HG02610 (cell line): ENCODE measurements at regions not wholly inside any gene's neighbourhood (a gene's known extent, or its start where the extent isn't known, plus 50 kb on each side); places are given as distances from the start of the nearest gene placed in this dataset.

ENCODE experiments used
- ATAC-seq: cut with Tn5 transposase; IDR thresholded peaks from one replicate; pipeline ENCODE4 v1.9.1; 2021; ENCODE audit warnings: mild to moderate bottlenecking, moderate library complexity; ENCODE audit not compliant: unreplicated experiment

DNA sequence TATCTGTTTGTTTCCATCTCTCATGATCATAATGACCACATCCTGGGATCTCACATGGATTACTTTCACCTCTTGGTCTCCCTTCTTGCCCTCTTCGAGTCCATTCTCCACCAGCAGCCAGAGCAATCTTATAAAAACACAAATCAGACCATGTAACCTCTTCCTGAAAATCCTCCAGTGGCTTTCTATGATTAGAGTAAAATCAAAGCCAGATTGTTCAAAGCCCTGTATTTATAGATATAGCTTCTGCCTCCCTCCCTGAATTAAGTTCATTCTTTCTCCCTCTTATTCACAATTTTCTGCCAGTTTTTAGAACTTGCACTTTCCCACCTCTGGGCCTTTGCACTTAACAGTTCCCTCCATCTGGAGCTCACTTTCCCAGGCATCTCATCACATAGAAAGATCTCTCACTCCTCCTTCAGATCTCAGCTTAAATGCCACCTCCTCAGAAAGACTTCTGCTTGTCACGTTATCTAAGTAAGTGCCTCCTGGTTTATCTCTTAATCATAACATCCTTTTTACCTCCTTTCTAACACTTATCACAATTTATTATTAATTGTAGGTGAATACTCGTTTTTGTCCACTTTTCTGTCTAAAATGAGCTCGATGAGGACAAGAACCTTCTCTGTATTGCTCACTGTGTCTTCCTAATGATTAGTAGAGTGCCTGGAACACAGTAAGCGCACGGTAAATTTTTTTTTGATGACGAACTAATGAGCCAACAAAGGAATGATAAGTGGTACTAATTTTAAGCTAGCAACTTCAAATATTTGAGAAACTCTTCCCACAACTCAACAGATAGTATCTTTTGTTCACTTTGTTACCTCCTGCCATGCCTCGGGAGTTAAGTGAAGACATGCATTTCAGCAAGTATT lies 80.5 kb downstream of the CYB561 start:
- ATAC-seq = no peak

DNA sequence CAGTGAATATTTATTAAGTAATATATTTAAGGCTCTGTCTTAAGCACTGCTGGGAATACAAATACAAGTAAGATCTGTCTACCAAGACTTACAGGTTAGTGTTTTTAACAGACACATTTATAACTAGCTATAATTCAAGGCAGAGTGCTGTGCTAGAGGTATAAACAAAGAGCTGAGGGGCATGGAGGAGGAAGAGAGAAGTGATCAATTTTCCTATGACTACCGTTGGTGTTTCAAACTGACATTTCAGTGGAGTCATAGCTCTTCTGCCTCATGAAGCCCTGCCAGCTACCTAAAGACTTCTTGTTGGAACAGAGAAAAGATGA lies 79.9 kb downstream of the CYB561 start:
- no peak for ATAC-seq

DNA sequence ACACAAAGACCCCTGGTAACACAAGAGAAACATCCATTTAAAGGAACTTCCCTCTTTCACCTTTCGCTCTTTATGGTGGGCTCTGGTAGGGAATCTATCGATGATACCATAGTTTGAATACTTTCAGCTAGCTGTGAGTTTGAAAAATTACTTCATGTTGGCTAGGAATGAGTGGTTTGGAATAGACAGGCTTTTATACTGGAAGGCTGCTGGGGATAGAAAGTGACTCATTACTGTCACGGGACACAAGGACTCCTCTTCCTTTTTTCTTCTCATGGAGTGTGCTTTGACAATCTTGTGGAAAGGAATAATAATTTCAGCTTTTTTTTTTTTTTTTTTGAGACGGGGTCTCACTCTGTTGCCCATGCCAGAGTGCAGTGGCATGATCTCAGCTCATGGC lies 76.9 kb downstream of the CYB561 start:
- ATAC-seq = no peak

DNA sequence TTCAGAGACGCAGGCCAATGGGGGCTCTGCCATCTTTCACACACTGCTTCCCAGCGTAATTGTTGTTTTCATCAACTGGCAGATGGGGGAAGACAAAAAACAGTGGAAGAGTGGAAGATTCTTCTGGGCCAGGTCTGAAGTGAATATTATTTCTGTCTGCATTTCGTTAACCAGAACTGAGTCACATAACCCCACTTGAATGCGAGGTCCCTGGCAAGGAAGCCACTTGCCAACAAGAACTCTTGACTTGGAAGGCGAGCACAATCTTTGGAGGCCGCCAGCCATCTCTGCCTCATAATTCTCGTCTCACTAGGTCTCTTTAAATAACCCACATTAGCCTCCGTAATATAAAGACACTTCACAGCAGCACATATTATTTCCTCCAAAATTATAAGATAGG lies 75.4 kb downstream of the CYB561 start:
- no peak for ATAC-seq

DNA sequence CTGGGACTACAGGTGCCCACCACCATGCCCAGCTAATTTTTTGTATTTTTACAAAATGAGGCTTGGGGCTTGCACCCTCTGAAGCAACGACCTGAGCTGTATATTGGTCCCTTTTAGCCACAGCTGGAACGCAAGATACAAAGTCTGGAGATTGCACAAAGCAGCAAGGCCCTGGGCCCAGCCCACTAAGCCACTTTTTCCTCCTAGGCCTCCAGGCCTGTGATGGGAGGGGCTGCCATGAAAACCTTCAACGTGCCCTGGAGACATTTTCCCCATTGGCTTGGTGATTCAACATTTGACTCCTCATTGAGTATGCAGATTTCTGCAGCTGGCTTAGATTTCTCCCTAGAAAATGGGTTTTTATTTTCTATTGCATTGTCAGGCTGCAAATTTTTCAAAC lies 69.2 kb downstream of the CYB561 start:
- ATAC-seq = no peak

DNA sequence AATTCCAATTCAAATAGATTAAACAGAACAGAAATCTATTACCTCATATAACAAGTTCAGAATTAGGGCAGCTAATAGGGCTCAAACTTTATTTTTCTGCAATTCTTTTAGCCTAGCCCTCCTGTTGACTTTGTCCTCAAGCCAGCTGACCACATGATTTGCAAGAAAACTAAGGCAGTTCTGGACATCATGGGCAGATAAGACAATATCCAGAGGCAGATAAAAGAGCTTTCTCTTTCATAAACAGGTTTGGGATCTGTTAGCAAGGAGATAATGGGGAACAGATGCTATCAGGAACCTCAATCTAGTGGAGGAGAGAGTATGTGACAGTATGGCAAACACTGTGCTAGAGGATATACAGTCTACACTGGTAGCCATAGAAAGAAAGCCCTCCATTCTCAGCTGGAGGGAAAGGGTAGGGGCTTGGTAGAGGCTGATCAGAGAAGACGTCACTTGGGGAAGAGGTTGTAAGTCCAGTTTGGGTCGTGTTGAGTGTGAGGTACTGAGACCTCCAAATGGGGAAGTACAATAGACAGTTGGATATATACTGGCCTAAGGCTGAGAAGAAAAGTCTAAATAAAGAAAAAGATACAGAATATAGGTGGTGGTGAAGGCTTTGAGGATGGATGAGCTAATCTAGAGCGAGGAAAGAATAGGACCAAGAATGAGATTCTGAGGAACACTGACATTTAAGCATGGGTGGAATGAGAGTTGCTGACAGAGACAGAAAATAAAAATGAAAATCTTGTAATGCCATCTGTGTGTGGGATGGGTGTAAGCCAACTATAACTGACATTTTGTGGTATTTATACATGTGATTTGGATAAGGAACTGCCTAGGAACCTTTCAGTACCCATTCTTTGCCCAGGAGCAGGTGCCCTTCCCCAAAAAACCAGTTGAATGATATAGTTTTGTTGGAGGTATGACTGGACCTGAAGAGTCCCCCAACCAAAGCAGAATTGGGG lies 67.4 kb downstream of the CYB561 start:
- no peak for ATAC-seq

DNA sequence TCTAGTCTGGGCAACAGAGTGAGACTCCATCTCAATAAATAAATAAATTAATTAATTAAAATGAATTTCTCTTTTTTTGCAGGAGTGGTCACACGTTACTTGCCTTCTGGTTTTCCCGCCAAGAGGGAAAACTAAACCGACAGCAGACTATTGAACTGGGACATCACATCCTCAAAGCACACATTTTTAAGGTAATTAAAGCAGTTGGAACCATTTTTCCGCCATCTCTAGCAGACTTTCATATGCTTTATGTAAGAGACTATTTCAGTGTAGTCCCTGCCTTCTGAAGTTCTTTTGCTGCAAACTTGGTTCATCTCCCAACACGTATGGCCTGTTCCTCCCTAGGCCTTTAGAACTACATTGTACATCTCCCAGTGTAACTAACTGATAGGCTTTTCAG lies 66.5 kb downstream of the CYB561 start:
- no peak for ATAC-seq

DNA sequence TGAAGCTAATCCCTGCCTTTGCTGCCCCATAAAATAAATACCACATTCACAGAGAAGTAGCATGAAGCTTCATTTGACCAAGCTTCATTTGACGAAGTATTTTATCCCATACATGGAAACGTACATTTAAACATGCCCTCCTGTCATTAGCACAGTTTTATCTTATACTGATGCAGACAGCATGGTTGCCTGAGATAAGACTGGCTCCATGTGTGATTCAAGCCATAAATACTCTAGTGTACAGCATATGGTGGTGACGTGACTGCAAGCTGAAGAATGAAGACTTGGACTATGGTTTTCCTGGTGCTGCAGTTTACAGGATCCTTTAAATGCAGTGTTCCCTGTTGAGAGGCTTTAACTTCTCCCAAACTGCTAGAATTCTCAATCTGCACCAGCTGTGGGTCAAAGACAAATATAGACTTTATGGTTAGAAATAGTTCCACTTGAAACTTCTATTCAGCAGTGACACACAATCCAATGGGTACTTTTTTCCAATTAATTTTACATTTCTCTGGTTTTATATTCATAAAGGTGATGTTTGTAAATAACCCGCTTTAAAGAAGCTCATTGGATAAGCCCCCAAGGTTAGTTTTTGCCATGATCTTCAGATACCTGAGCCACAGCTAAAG lies 64.9 kb downstream of the CYB561 start:
- no peak for ATAC-seq

DNA sequence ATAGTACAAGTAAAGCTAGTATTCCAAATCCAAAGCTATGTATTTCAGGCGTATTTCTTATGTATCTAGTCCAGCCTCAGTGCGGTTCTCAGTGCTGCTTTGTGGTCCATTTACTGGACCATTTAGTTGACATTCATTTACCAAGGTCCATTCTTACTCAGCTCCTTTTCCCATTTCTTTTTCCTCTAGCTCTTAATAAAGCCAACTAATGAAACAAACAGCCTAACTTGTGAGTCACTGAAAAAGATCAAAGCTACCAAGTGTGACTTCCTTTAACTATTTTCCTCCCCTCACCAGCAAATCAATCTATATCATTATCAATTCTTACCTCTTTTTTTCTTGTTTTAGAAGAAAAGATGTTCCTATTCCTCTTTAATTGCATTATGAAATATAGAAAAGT lies 64.0 kb downstream of the CYB561 start:
- ATAC-seq = no peak
